ENCODE measurements at regions not wholly inside any gene's neighbourhood (a gene's known extent, or its start where the extent isn't known, plus 50 kb on each side); places are given as distances from the start of the nearest gene placed in this dataset.

DNA sequence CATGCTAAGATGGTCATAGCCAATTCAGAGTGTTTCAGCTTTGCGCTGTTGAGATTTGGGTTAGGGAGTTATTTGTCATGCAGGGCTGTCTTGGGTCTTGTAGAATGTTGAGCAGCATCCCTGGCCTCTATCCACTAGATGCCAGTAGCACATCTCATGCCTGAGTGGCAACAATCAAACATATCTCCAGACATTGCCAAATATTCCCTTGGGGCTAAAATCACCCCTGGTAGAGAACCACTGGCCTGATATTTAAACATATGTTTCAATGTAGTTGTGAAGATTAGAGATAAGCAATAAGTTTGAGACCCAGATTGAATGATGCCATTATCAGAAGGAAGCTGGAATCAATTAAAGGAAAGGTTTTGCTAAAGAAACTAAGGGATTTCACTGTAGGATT is 463.3 kb downstream of the DOK5 start:
- TF ChIP-seq, protein P1, sequence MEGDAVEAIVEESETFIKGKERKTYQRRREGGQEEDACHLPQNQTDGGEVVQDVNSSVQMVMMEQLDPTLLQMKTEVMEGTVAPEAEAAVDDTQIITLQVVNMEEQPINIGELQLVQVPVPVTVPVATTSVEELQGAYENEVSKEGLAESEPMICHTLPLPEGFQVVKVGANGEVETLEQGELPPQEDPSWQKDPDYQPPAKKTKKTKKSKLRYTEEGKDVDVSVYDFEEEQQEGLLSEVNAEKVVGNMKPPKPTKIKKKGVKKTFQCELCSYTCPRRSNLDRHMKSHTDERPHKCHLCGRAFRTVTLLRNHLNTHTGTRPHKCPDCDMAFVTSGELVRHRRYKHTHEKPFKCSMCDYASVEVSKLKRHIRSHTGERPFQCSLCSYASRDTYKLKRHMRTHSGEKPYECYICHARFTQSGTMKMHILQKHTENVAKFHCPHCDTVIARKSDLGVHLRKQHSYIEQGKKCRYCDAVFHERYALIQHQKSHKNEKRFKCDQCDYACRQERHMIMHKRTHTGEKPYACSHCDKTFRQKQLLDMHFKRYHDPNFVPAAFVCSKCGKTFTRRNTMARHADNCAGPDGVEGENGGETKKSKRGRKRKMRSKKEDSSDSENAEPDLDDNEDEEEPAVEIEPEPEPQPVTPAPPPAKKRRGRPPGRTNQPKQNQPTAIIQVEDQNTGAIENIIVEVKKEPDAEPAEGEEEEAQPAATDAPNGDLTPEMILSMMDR (IDR thresholded peaks at IDR 0.05): no peak
- no peak for TF ChIP-seq POLR2A (IDR thresholded peaks at IDR 0.05)
